Stimulated activated CD4-positive, alpha-beta T cell treated with anti-CD3 and anti-CD28 coated beads, Interleukin-1b, Interleukin-23, amount 100 ng/mL, for 4 hours (primary cell): ENCODE measurements at regions not wholly inside any gene's neighbourhood (a gene's known extent, or its start where the extent isn't known, plus 50 kb on each side); places are given as distances from the start of the nearest gene placed in this dataset.

Experiments used
- DNase-seq, 2 donors: peaks; one replicate each; pipeline ENCODE4 v3.0.0-alpha.2; 2020; ENCODE audit warnings: low read depth in 2 of 2

DNA sequence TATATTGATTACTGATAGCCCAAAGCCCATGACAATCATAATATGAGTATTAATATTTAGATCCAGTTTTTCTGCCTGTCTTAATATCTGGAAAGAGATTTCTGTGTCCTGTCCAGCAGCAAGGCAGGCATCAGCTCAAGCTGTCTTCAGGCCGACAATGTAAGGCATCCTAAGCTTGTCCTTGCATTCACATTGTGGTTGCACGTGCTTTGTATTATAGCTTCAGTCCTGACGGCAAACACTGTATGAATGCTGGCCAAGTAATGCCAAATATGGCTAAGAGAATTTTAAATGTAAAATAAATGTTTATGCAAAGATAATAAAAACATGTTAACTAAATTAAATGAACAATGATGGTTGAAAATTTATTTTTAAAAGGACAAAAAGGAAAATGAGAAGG, 255.7 kb upstream of the RPS6KA3 start:
- DNase-seq = no peak

DNA sequence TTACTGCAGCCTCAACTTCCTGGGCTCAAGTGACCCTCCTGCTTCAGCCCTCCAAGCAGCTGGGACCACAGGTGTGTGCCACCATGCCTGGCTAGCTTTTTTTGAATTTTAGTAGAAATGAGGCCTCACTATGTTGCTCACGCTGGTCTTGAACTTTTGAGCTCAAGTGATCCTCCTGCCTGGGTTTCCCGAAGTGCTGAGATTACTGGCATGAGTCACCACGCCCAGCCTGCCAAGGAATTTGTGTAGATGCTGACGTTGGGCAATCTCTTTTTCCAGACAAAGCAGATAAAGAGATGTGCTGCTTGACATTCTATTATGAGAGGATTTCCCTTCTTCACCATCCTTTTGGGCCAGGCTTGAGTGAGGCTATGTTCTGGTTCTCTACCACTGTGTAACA, 254.5 kb upstream of the RPS6KA3 start:
- DNase-seq = no peak

GRCh38 chrX:20519826-20520225, 253.1 kb upstream of the RPS6KA3 start:
- DNase-seq = no peak

DNA sequence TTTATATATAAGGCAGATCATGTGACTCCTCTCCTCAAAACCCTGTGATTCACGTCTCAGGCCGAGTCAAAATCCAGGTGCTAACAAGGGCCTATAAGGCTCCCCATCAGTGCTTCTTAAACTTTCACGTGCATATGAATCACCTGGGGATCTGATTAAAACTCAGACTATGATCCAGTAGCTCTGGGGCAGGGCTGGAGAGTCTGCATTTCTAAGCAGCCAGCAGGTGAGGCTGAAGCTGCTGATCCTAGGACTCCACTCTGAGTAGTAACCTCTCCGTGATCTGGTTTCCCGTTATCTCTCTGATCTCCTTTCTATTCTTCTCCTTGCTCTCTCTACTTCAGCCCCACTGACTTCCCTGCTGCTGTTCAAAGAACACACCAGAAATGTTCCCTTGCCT, 252.4 kb upstream of the RPS6KA3 start:
- no peak for DNase-seq

- no peak for DNase-seq
Measured at GRCh38 chrX:20517565-20517964, 250.9 kb upstream of the RPS6KA3 start.

DNA sequence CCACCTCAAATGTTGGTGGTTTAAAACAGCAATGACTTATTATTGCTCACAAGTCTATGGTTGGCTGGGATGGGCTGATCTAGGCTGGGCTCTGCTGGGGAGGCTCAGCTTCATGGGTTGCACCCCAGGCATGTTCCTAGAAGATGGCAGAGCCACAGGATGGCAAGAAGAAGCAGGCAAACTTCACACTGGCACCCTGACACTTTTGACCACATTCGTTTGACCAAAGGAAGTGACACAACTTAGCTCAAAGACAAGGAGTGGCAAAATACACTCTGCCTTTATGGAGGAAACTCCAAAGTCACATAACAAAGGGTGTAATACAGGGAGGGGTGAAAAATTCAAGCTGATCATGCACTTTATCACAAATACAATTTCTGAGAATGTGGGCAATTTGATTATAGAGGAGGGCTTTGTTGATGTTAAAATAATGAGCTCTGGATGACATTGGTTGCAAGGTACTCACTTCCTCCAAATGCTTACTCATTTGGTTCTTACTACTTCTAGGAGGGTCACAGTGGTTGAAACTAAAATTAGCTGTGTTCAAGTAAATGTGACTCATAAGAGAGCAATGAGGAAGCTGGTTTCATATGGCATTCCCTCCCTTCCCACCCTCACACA, 249.2 kb upstream of the RPS6KA3 start:
- DNase-seq = no peak

GRCh38 chrX:20514358-20514757, 247.6 kb upstream of the RPS6KA3 start:
- no peak for DNase-seq

GRCh38 chrX:20513185-20513584, 246.5 kb upstream of the RPS6KA3 start:
- no peak for DNase-seq

GRCh38 chrX:20511792-20512191, 245.1 kb upstream of the RPS6KA3 start:
- DNase-seq = no peak

GRCh38 chrX:20507901-20508620, 241.4 kb upstream of the RPS6KA3 start:
- DNase-seq = no peak

- no peak for DNase-seq
Measured at GRCh38 chrX:20506739-20507138, 240.0 kb upstream of the RPS6KA3 start.

DNA sequence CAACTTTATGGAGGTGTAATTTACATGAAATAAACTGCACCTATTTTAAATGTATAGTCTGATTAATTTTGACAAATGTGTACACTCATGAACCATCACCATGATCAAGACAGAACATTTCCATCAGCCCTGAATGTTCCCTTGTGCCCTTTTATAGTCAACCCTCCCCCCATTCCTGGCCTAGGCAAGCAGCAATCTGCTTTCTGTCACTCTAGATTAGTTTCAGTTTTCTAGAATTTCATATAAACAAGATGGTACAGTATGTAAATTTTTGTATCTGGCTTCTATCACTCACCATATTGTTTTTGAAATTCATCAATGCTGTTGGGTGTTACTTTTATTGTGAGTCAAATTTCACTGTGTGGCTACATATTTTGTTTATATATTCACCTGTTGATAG, 234.2 kb upstream of the RPS6KA3 start:
- no peak for DNase-seq

- DNase-seq = no peak
Measured at GRCh38 chrX:20500171-20500865, 233.6 kb upstream of the RPS6KA3 start.

- DNase-seq = no peak
Measured at GRCh38 chrX:20499763-20500162, 233.1 kb upstream of the RPS6KA3 start.

GRCh38 chrX:20498851-20499635, 232.3 kb upstream of the RPS6KA3 start:
- no peak for DNase-seq

DNA sequence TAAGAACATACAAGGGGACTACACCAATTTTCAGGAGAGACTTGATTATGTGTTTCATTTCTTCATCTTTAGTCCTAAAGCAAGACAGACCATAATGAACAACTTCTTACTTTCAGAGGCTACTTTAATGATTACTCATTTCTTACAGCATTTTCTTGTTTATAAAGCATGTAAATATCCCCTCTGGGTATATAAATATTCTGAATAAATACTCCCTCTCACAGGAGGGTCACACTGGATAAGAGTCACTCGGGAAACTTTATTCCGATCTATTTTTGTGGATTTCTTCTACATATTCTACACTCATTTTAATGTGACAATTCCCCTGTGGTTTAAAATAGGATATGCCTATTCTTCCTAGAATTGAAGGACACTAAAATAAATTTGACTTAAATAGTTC, 228.9 kb upstream of the RPS6KA3 start:
- no peak for DNase-seq

- DNase-seq = no peak
Measured at GRCh38 chrX:20488473-20488872, 221.8 kb upstream of the RPS6KA3 start.

DNA sequence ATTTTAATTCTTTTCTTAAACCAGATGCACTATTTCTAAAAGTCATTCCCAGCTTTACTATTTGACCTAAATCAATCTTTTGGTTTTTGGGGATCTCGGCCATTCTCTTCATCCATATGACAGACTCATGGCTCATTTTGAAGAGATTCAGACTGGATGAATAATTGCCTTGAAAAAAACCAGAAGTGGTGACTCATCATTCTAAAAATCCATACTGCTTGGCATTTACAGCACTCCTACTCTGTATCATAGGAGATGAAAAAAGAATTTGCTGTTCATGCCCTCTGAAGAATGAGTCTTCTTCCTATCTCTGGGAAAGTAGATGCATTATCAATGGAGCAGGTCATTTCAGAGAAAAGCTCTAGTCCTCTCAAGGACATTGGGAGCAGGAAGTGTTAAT, 220.5 kb upstream of the RPS6KA3 start:
- no peak for DNase-seq

- no peak for DNase-seq
Measured at GRCh38 chrX:20481632-20482031, 214.9 kb upstream of the RPS6KA3 start.

- DNase-seq = no peak
Measured at GRCh38 chrX:20479896-20480295, 213.2 kb upstream of the RPS6KA3 start.

GRCh38 chrX:20479048-20479447, 212.3 kb upstream of the RPS6KA3 start:
- DNase-seq = no peak

DNA sequence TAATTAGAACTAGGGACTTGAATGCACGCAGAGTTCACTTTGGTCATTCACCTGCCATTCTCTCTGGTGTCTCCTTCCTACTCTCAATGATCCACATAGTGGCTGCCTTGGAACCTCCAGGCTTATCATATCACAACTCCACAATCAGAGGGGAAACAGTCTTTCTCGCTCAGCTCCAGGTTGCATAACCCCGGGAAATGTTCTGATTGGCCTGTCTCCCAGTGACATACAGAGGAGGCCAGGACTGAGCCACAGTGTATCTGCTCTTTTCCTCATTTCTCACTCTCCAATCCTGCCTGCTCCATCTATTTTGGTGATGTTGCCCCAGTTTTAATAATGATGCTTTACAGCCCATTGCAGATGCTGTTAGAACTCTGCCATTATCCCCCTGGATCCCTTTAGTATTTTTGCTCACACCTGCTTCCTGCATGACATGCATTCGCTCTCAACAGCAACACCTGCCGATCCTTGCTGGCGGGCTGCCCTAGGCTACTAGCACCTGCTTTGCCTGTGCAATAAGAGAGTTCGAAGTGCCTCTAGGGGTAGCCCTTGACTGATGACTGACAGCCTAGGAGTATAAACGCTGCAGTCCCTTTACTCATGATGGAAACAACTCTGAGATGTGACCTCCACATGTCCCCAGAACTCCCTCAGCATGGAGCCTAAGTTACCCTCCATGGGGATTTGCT, 211.3 kb upstream of the RPS6KA3 start:
- no peak for DNase-seq
